ENCODE measurements at regions not wholly inside any gene's neighbourhood (a gene's known extent, or its start where the extent isn't known, plus 50 kb on each side); places are given as distances from the start of the nearest gene placed in this dataset.

- Histone ChIP-seq H3K36me3 (replicated peaks; ENCODE audit: low read depth, low read length) (no peaks in the 10 kb centered on the region), H3K4me3 (ENCODE audit: low read length) (no peak overlapping the region), H3K79me2 (ENCODE audit: low read length) (no peaks in the 10 kb centered on the region), H3K27me3 (ENCODE audit: low read depth, low read length) (no peaks in the 10 kb centered on the region), H4K20me1 (ENCODE audit: insufficient read depth, low read length) (no peaks in the 10 kb centered on the region), H3K9ac (ENCODE audit: low read length) (no peak overlapping the region), H3K4me1 (ENCODE audit: low read length) (no peaks in the 10 kb centered on the region), H3K4me2 (ENCODE audit: low read length) (no peak overlapping the region), H2AFZ (ENCODE audit: low read depth, low read length) (no peak overlapping the region), H3K27ac (ENCODE audit: low read length) (no peak overlapping the region), H3K9me3 (ENCODE audit: insufficient read depth, low read length) (no peaks in the 10 kb centered on the region)
- TF ChIP-seq EZH2phosphoT487 (IDR thresholded peaks at IDR 0.05; ENCODE audit: low read depth) (no peak), CTCF (IDR thresholded peaks at IDR 0.05; ENCODE audit: low read depth, low read length) (no peak)
Observed at GRCh38 chr3:106745344-106746168, 631.7 kb upstream of the CCDC54 start.

GRCh38 chr3:106746286-106746685 is 631.0 kb upstream of the CCDC54 start:
- no peaks in the 10 kb centered on the region for H3K36me3 ChIP-seq (replicated peaks; ENCODE audit: low read depth, low read length)
- no peak overlapping the region for H2AFZ ChIP-seq (ENCODE audit: low read depth, low read length)
- no peak overlapping the region for H3K27ac ChIP-seq (ENCODE audit: low read length)
- no peak overlapping the region for H3K4me2 ChIP-seq (ENCODE audit: low read length)
- H4K20me1 ChIP-seq (ENCODE audit: insufficient read depth, low read length), result no peaks in the 10 kb centered on the region
- no peaks in the 10 kb centered on the region for H3K4me1 ChIP-seq (ENCODE audit: low read length)
- no peaks in the 10 kb centered on the region for H3K79me2 ChIP-seq (ENCODE audit: low read length)
- no peak overlapping the region for H3K4me3 ChIP-seq (ENCODE audit: low read length)
- H3K9me3 ChIP-seq (ENCODE audit: insufficient read depth, low read length), result no peaks in the 10 kb centered on the region
- H3K27me3 ChIP-seq (ENCODE audit: low read depth, low read length), result no peaks in the 10 kb centered on the region
- H3K9ac ChIP-seq (ENCODE audit: low read length), result no peak overlapping the region
- no peak for TF ChIP-seq EZH2phosphoT487 (IDR thresholded peaks at IDR 0.05; ENCODE audit: low read depth)

GRCh38 chr3:106748472-106749262 is 628.6 kb upstream of the CCDC54 start:
- Histone ChIP-seq H3K27ac (ENCODE audit: low read length) (no peak overlapping the region), H3K4me1 (ENCODE audit: low read length) (no peaks in the 10 kb centered on the region), H4K20me1 (ENCODE audit: insufficient read depth, low read length) (no peaks in the 10 kb centered on the region), H3K27me3 (ENCODE audit: low read depth, low read length) (no peaks in the 10 kb centered on the region), H3K79me2 (ENCODE audit: low read length) (no peaks in the 10 kb centered on the region), H3K36me3 (replicated peaks; ENCODE audit: low read depth, low read length) (no peaks in the 10 kb centered on the region), H3K4me3 (ENCODE audit: low read length) (no peak overlapping the region), H3K4me2 (ENCODE audit: low read length) (no peak overlapping the region), H3K9ac (ENCODE audit: low read length) (no peak overlapping the region), H2AFZ (ENCODE audit: low read depth, low read length) (no peak overlapping the region), H3K9me3 (ENCODE audit: insufficient read depth, low read length) (no peaks in the 10 kb centered on the region)
- TF ChIP-seq EZH2phosphoT487 (IDR thresholded peaks at IDR 0.05; ENCODE audit: low read depth) (no peak), CTCF (IDR thresholded peaks at IDR 0.05; ENCODE audit: low read depth, low read length) (no peak)

DNA sequence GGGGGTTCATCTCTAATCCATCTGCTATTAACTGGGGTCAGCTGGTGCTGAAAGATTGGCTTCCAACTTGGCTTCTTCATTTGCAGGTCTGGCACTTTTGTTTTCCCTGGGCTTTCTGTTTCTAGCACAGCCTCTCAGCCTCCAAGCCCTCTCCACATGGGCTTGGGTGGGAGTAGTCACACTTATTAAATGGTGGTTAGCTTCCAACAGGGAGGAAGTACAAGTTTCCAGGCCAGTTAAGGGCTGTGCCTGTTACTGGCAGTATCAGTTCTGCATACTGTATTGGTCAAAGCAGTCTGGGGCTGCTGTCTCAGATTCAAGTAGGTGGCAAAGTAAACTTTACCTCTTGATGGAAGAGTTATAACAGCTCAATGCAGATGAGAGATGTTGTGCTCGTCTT is 627.1 kb upstream of the CCDC54 start:
- TF ChIP-seq EZH2phosphoT487 (IDR thresholded peaks at IDR 0.05; ENCODE audit: low read depth) (no peak), CTCF (IDR thresholded peaks at IDR 0.05; ENCODE audit: low read depth, low read length) (no peak)
- Histone ChIP-seq H3K4me3 (ENCODE audit: low read length) (no peak overlapping the region), H3K9me3 (ENCODE audit: insufficient read depth, low read length) (no peaks in the 10 kb centered on the region), H3K27me3 (ENCODE audit: low read depth, low read length) (no peaks in the 10 kb centered on the region), H4K20me1 (ENCODE audit: insufficient read depth, low read length) (no peaks in the 10 kb centered on the region), H3K4me1 (ENCODE audit: low read length) (no peaks in the 10 kb centered on the region), H3K9ac (ENCODE audit: low read length) (no peak overlapping the region), H3K27ac (ENCODE audit: low read length) (no peak overlapping the region), H3K4me2 (ENCODE audit: low read length) (no peak overlapping the region), H2AFZ (ENCODE audit: low read depth, low read length) (no peak overlapping the region), H3K79me2 (ENCODE audit: low read length) (no peaks in the 10 kb centered on the region), H3K36me3 (replicated peaks; ENCODE audit: low read depth, low read length) (no peaks in the 10 kb centered on the region)
